ENCODE measurements at regions not wholly inside any gene's neighbourhood (a gene's known extent, or its start where the extent isn't known, plus 50 kb on each side); places are given as distances from the start of the nearest gene placed in this dataset.

DNA sequence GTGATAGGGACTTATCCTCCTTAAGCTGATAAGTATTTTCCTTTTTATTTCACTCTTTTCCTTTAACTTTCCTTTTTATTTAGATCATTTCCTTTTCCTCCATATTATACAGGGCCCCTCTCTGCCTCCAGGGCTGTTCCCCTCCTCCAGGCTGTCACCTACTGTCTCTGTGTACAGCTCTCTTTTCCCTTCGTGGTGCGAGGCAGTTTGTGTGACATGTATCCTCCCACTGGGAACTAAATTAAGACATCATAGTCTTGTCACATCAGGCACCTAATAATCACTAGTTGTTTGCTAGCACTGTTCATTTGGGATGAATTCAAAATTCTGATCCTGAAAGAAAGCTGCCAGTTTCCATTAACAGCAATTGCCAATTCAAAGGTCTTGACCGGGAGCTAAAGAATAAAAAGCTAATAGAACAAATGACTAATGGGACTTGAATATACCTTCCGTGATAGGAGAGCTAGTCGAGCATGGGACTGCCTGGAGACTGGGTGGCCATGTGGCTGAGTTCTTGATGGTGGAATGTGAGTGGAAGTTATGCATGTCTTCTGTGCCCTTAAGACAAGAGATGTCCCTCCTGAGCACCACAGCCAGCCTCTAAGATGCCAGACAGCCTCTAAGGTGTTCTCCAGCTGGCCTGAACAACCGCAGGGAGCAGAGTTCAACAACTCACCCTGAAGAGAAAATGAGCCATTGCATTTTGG, 77.7 kb upstream of the LRRC55 start:
- no peak for ATAC-seq

DNA sequence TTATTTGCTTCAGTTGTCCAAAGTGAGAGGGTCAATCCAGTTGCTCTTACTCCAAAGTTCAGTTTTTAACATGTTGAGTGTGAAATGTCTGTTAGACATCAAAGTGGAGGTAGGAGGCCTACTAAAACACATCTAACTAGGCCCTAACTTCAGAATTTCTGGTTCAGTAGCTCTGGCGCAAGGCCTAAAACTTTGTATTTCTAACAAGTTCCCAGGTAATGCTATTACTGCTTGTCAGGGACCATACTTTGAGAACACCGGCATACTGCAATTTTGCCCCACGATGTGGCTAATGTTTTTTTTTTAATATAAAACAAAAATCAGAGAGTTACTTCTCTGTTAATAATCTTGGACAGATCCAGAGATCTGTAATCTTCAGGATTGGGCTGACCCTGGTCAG, 72.4 kb upstream of the LRRC55 start:
- no peak for ATAC-seq

DNA sequence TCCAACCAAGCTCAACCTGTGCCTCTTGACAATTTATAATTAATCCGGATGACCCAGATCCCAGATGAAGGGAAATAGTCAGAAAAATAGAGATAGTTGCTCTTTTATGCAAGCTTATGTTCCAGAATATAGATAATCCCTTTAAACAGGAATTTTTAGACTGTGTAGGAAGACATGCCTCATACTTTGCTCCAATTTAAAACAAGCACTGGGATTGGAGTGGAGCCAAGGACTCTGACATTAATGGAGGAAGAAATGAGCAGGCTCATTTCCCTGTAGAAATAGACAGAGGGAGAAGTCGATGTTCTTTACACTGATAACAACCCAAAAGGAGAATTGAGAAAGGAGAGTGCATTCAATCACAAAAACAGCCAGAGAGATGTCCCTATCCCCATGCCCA, 70.1 kb upstream of the LRRC55 start:
- no peak for ATAC-seq

DNA sequence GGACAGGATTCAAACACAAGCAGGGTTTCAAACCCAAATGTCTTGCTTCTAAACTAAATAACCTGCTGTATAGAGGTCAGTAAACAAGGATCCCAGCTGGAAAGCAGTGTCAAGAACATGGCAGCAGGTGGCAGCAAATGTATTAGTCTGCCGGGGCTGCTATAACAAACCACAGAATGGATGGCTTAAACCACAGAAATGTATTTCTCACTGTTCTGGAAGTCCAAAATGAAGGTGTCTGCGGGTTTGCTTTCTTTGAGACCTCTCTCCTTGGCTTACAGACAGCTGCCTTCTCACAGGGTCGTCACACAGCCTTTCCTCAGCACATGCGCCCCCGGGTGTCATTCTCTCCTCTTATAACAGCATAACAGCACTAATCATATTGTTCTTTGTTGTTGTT, 65.1 kb upstream of the LRRC55 start:
- peak; percentile 66 for ATAC-seq

DNA sequence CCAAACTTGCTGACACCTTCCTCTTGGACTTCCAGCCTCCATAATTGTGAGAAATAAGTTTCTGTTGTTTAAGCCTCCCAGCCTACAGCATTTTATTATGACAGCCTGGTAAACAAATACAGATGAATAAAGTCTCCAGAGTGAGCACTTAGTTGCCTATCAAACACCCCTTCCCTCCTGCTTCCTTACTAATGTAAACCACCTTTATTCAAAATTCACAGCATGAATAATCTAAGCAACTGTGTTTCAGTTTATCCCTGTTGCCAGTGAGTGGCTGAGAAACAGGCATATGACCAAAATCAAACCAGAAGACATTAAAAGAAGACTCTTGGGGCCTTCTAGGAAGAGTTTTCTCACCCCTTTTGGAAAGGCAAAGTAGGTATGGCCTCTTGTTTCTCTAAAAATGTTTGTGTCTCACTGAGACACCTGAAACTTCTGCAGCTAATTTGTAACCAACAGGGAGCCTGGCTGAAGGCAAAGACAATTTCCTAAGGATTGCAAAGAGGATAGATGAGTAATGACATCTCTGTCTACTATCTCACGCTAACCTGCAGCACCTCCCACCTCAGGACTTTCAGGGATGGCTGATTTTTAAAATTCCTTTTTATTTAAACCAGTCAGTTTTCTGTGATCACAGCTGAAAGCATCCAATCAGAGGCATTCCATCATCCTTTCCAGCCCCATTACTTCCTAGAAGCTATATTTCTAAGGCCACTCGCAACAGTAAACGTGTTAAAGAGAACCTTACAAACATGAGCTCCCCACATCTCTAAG, 61.4 kb upstream of the LRRC55 start:
- ATAC-seq, result no peak

DNA sequence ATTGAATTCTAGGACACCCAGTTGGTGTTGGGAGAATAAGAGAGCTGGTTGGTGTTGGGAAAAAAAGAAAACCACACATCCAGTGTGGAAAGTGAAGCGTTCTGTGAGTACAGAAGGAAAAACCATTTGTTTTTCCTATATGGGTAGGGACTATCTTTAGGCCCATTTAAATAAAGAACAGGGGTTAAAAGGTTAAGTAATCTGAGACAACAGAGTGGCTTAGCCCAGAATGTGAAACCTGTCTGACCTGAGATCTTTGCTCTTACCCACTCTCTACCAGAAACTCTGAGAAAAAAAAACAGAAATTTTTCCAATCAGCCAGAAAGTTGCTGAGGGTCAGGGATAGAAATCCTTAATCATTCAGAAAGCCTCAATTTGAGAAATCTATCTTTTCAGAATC, 59.8 kb upstream of the LRRC55 start:
- no peak for ATAC-seq

DNA sequence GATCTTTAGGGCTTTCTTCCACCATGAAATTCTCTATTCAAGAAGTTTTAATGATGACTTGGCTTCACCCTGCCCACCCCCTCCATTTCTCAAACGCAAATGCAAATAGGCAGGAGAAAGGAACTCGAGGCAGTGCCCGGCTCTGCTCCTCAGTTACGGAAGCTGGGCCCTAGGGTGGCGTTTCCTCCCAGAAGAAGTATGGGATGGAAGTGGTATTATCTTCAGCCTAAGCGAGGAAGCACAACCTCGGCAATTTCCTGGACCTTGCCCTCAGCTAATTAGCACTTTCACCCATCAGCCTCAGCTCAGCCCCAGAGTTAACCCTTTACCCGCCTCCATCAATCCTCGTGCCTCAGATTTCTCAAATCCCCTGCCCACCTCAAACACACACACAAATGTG, 58.2 kb upstream of the LRRC55 start:
- no peak for ATAC-seq

DNA sequence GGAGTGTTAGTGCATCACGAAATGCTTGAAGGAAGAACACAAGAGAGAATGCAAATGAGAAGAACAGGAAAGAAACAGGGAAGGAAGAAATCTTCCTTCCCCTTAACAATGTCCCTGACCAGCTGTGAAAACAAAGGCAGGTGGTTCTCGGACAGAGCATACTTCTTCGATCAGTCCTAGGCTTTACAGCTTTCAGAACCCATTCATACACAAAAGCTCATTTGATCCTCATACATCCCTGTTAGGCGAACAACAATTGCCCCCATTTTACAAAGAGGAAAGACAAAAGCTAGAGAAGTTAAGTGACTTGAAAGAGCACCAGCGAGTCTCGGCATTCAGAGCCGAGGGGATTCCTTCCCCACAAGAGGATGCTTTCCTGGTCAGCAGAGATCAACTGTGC, 57.2 kb upstream of the LRRC55 start:
- ATAC-seq, result no peak

DNA sequence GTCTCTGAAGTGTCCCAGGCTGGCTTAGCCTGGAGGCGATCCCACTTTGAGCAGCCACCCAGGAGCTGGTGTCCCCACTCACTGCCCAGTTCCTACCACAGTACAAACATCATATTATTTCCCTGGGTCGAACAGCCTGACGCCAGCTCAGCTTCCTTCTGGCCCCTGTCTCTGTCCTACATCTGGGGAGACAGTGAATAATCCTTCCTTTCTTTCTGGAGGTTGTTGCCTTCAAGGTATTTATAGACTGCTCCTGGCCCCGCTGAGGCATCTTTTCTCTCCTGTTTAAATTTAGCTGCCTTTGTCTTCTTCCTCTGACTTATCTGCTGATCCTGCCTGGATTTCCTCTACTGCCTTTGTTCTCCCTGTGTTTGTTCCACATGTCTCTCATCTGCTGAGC, 56.8 kb upstream of the LRRC55 start:
- no peak for ATAC-seq

DNA sequence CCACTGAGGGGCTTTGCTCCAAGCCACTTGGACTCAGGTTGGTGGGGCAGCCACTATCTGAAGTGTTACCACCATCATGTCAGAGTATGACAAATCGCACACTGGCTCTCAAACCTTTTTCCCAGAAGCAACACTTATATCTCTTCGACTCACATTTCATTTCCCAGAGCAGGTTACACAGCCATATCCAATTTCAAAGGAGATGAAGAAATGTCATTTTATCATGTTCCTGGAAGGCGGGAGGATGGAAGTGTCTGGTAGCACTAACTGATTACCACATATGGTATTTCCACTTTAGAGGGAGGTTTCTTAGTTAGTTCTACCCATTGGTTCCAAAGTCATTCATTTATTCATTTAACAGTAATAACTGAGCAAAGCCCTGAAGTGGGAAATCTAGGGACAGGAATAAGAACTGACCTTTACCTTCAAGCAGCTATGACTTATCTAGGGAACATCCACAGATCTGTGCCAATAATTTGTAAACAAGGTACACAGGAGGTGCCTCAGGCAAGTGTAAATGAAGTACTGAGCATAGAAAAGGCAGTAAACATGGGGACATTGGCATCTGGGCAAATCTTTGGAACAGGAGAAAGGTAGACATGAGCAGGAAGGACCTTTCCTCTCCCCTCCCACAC, 54.9 kb upstream of the LRRC55 start:
- no peak for ATAC-seq

DNA sequence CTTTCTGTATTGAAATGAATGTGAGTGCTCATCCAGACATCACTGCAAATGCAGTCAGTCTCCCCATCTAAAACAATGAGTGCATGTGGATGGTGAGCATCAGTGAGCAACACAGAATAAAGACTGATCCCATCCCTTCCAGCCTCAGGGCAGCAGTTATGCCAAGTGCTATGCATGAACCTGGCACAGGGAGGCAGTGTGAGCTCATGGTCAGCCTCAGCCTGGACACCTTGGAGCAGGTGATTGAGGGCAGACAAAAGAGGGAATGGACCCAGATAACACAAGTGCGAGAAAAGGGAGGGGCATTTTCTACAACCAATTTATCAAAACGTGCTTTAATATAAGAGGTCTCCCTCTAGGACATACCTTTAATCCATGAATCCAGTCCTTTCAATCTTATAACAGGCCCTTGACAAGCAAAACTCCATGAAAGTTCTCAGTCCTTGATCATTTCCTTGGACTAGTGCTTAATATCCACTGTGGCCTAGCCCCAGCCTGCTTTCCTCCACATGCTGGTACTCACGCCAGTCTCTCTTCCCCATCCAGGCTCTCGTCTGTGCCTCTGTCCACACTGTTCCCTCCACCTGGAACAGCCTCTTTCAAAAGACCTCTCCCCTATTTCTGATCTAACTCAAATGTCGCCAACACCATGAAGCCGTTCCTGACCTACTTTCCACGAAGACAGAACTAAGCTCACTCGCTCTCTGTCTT, 50.5 kb upstream of the LRRC55 start:
- peak; percentile 87 for ATAC-seq
